Activated B cell treated with CpG ODN at 0.5 μM for 24 hours (primary cell): ENCODE measurements at regions not wholly inside any gene's neighbourhood (a gene's known extent, or its start where the extent isn't known, plus 50 kb on each side); places are given as distances from the start of the nearest gene placed in this dataset.
"Not testable (repeated sequence)": the region's sequence is repeated elsewhere in the genome, so short reads cannot be mapped to it uniquely, and the experiment has no call there.

Source experiments
- ATAC-seq: fragments of 200-7000 bp; cut with Tn5 transposase; one replicate; pipeline ENCODE4 v1.10.0; 2021; ENCODE audit warnings: low read depth, mild to moderate bottlenecking, moderate library complexity
- CTCF ChIA-PET: fragments of 350-600 bp; sonication (Branson Sonifier 250); formaldehyde crosslinking; loops from one replicate; lab custom pipeline; 2021; ENCODE audit warnings: antibody characterized with exemption; lab: Charles Lee
- POLR2A ChIA-PET: fragments of 350-600 bp; sonication (Branson Sonifier 250); formaldehyde crosslinking; loops from one replicate; lab custom pipeline; 2021; ENCODE audit warnings: antibody characterized with exemption; lab: Charles Lee
- DNase-seq: peaks from one replicate; pipeline ENCODE4 v3.0.0; 2022
- H3K27ac Mint-ChIP-seq: one replicate; pipeline ENCODE4 v1.8.0; 2020; ENCODE audit warnings: mixed read lengths
- H3K27me3 Mint-ChIP-seq: one replicate; pipeline ENCODE4 v1.8.0; 2021; ENCODE audit warnings: mixed read lengths
- H3K36me3 Mint-ChIP-seq: one replicate; pipeline ENCODE4 v1.8.0; 2021; ENCODE audit warnings: low read depth, mixed read lengths
- H3K4me1 Mint-ChIP-seq: one replicate; pipeline ENCODE4 v1.8.0; 2021; ENCODE audit warnings: mixed read lengths
- H3K4me3 Mint-ChIP-seq: one replicate; pipeline ENCODE4 v1.8.0; 2020; ENCODE audit warnings: mild to moderate bottlenecking, mixed read lengths
- H3K9me3 Mint-ChIP-seq: one replicate; pipeline ENCODE4 v1.8.0; 2020; ENCODE audit warnings: mixed read lengths
- CTCF ChIP-seq: fragments of 200-600 bp; IDR thresholded peaks from one replicate; pipeline ENCODE4 v1.8.0; 2022; ENCODE audit warnings: antibody characterized with exemption, mild to moderate bottlenecking
- intact Hi-C: fragments of 100-400 bp; cut with micrococcal nuclease; formaldehyde crosslinking; loops from one replicate; pipeline ENCODE4 v1.15.1; 2024

- Mint-ChIP-seq H3K36me3 (peaks cover 2% of the 10 kb centered on the region), H3K4me1 (no peaks in the 10 kb centered on the region), H3K4me3 (no peak overlapping the region), H3K9me3 (peaks cover 13% of the 10 kb centered on the region), H3K27me3 (no peaks in the 10 kb centered on the region), H3K27ac (no peak overlapping the region)
- ChIA-PET POLR2A (no interaction called here), CTCF (no interaction called here)
- DNase-seq (no peak), ATAC-seq (no peak)
- TF ChIP-seq CTCF, result no peak
- intact Hi-C loops, result no loop called here
Measured at GRCh38 chr21:24509131-24509530, 1098.2 kb downstream of the MRPL39 start.

- TF ChIP-seq CTCF, result no peak
- no peak for DNase-seq
- Mint-ChIP-seq H3K27me3 (no peaks in the 10 kb centered on the region), H3K4me1 (no peaks in the 10 kb centered on the region), H3K9me3 (peaks cover 3% of the 10 kb centered on the region), H3K4me3 (no peak overlapping the region), H3K36me3 (no peaks in the 10 kb centered on the region), H3K27ac (no peak overlapping the region)
- ChIA-PET CTCF (no interaction called here), POLR2A (no interaction called here)
- no peak for ATAC-seq
- intact Hi-C loops, result no loop called here
Measured at GRCh38 chr21:24486973-24487372, 1120.3 kb downstream of the MRPL39 start.

- POLR2A ChIA-PET, result not testable (repeated sequence)
Measured at GRCh38 chr21:24483361-24483760, 1123.9 kb downstream of the MRPL39 start.

GRCh38 chr21:24470852-24471251, 1136.4 kb downstream of the MRPL39 start:
- Mint-ChIP-seq H3K4me3 (no peak overlapping the region), H3K27ac (no peak overlapping the region), H3K27me3 (no peaks in the 10 kb centered on the region), H3K9me3 (peaks cover 3% of the 10 kb centered on the region), H3K4me1 (peaks cover 3% of the 10 kb centered on the region), H3K36me3 (no peaks in the 10 kb centered on the region)
- POLR2A ChIA-PET, result no interaction called here
- CTCF ChIA-PET, result no interaction called here
- ATAC-seq, result no peak
- DNase-seq, result no peak
- intact Hi-C loops, result no loop called here
- no peak for TF ChIP-seq CTCF

More at GRCh38 chr21:24483361-24483760, 1123.9 kb downstream of the MRPL39 start:
- DNase-seq, H3K9me3 Mint-ChIP-seq, H3K36me3 Mint-ChIP-seq, H3K27ac Mint-ChIP-seq, intact Hi-C loops, H3K4me3 Mint-ChIP-seq, H3K27me3 Mint-ChIP-seq, H3K4me1 Mint-ChIP-seq, CTCF ChIA-PET, ATAC-seq: not testable (repeated sequence)

GRCh38 chr21:24456358-24456757, 1150.9 kb downstream of the MRPL39 start:
- no peak for TF ChIP-seq CTCF
- intact Hi-C loops, result no loop called here
- Mint-ChIP-seq H3K4me1 (no peaks in the 10 kb centered on the region), H3K9me3 (no peaks in the 10 kb centered on the region), H3K27ac (no peak overlapping the region), H3K27me3 (no peaks in the 10 kb centered on the region), H3K4me3 (no peak overlapping the region), H3K36me3 (no peaks in the 10 kb centered on the region)
- DNase-seq (no peak), ATAC-seq (no peak)
- POLR2A ChIA-PET, result no interaction called here
- CTCF ChIA-PET, result no interaction called here

- H3K4me1 Mint-ChIP-seq, result no peaks in the 10 kb centered on the region
Measured at GRCh38 chr21:24450119-24450518, 1157.2 kb downstream of the MRPL39 start.

More at GRCh38 chr21:24450119-24450518, 1157.2 kb downstream of the MRPL39 start:
- DNase-seq (no peak), ATAC-seq (no peak)
- ChIA-PET CTCF (no interaction called here), POLR2A (no interaction called here)
- Mint-ChIP-seq H3K27me3 (no peaks in the 10 kb centered on the region), H3K27ac (no peak overlapping the region), H3K4me3 (no peak overlapping the region), H3K36me3 (peaks cover 8% of the 10 kb centered on the region), H3K9me3 (peaks cover 3% of the 10 kb centered on the region)
- TF ChIP-seq CTCF, result no peak
- intact Hi-C loops, result no loop called here
